GM23338 (cell line): ENCODE measurements at regions not wholly inside any gene's neighbourhood (a gene's known extent, or its start where the extent isn't known, plus 50 kb on each side); places are given as distances from the start of the nearest gene placed in this dataset.

ENCODE experiments used
- ATAC-seq: fragments of 200-7000 bp; cut with Tn5 transposase; 3 replicates; pipeline ENCODE4 v1.9.1; 2020
- DNase-seq: peaks from one replicate; pipeline ENCODE4 v3.0.0-alpha.2; 2015; ENCODE audit warnings: low spot score
- H2AFZ ChIP-seq: fragments of 200-600 bp; sonication (generic); 2 replicates; pipeline ENCODE4 v1.8.0; 2016; ENCODE audit warnings: antibody characterized with exemption, mild to moderate bottlenecking, moderate library complexity
- H3F3A ChIP-seq: fragments of 200-600 bp; sonication (generic); replicated peaks from 2 replicates; pipeline ENCODE4 v1.8.0; 2017; ENCODE audit warnings: antibody characterized with exemption, mixed run types, low read depth
- H3K27ac ChIP-seq: fragments of 200-600 bp; sonication (generic); 2 replicates; pipeline ENCODE4 v1.6.1; 2016; ENCODE audit warnings: low read depth
- H3K27me3 ChIP-seq: fragments of 200-600 bp; sonication (generic); 2 replicates; pipeline ENCODE4 v1.8.0; 2016; ENCODE audit warnings: mild to moderate bottlenecking, mixed run types, moderate library complexity; ENCODE audit not compliant: insufficient read depth
- H3K36me3 ChIP-seq: fragments of 200-600 bp; sonication (generic); 2 replicates; pipeline ENCODE4 v1.8.0; 2016; ENCODE audit warnings: mild to moderate bottlenecking; ENCODE audit not compliant: insufficient read depth
- H3K4me1 ChIP-seq: fragments of 200-600 bp; sonication (generic); 2 replicates; pipeline ENCODE4 v1.8.0; 2016; ENCODE audit warnings: mild to moderate bottlenecking, moderate library complexity; ENCODE audit not compliant: insufficient read depth
- H3K4me2 ChIP-seq: fragments of 200-600 bp; sonication (generic); 2 replicates; pipeline ENCODE4 v1.7.1; 2017; ENCODE audit warnings: mixed run types
- H3K4me3 ChIP-seq: fragments of 200-600 bp; sonication (generic); 2 replicates; pipeline ENCODE4 v1.6.1; 2016; ENCODE audit warnings: mixed run types
- H3K79me2 ChIP-seq: fragments of 200-600 bp; sonication (generic); replicated peaks from 2 replicates; pipeline ENCODE4 v1.8.0; 2017; ENCODE audit warnings: mild to moderate bottlenecking; ENCODE audit not compliant: insufficient read depth
- H3K9me2 ChIP-seq: fragments of 200-600 bp; sonication (generic); 2 replicates; pipeline ENCODE4 v1.8.0; 2017; ENCODE audit not compliant: insufficient read depth
- H4K20me1 ChIP-seq: fragments of 200-600 bp; sonication (generic); replicated peaks from 2 replicates; pipeline ENCODE4 v1.8.0; 2017; ENCODE audit warnings: mild to moderate bottlenecking; ENCODE audit not compliant: insufficient read depth
- H3K27ac Mint-ChIP-seq: 2 replicates; pipeline ENCODE4 v1.8.0; 2020; ENCODE audit warnings: inconsistent platforms, mild to moderate bottlenecking, moderate library complexity, mixed read lengths
- H3K27me3 Mint-ChIP-seq: 3 replicates; pipeline ENCODE4 v1.8.0; 2022; ENCODE audit warnings: low read depth, mild to moderate bottlenecking, moderate library complexity, mixed read lengths, inconsistent platforms; ENCODE audit not compliant: insufficient read depth, poor library complexity
- H3K36me3 Mint-ChIP-seq: 3 replicates; pipeline ENCODE4 v1.8.0; 2021; ENCODE audit warnings: low read depth, mild to moderate bottlenecking, inconsistent platforms, moderate library complexity, mixed read lengths
- H3K4me1 Mint-ChIP-seq: 3 replicates; pipeline ENCODE4 v1.8.0; 2020; ENCODE audit warnings: mild to moderate bottlenecking, inconsistent platforms, mixed read lengths
- H3K4me3 Mint-ChIP-seq: 3 replicates; pipeline ENCODE4 v1.8.0; 2021; ENCODE audit warnings: moderate library complexity, mild to moderate bottlenecking, inconsistent platforms, mixed read lengths
- H3K9me3 Mint-ChIP-seq: 3 replicates; pipeline ENCODE4 v1.8.0; 2020; ENCODE audit warnings: moderate library complexity, mild to moderate bottlenecking, inconsistent platforms, mixed read lengths
- EZH2 ChIP-seq: fragments of 200-600 bp; sonication (generic); IDR thresholded peaks from one replicate; pipeline ENCODE4 v1.8.0; 2017; ENCODE audit warnings: antibody characterized with exemption, mild to moderate bottlenecking, low read depth; ENCODE audit not compliant: unreplicated experiment
- EZH2phosphoT487 ChIP-seq: fragments of 200-600 bp; sonication (generic); IDR thresholded peaks from one replicate; pipeline ENCODE4 v1.8.1; 2018; ENCODE audit warnings: antibody characterized with exemption; ENCODE audit not compliant: unreplicated experiment
- STAT1 ChIP-seq: IDR thresholded peaks from one replicate; pipeline ENCODE4 v1.6.1; 2016; ENCODE audit warnings: antibody characterized with exemption; ENCODE audit not compliant: unreplicated experiment
- ZNF114 ChIP-seq: fragments of 250-450 bp; sonication (Bioruptor Pico); IDR thresholded peaks from 2 replicates; pipeline ENCODE4 v1.5.0; 2020; ENCODE audit warnings: mild to moderate bottlenecking, moderate library complexity
- ZNF331 ChIP-seq: fragments of 250-450 bp; sonication (Bioruptor Pico); IDR thresholded peaks from 2 replicates; pipeline ENCODE4 v1.5.0; 2020; ENCODE audit warnings: low read depth, mild to moderate bottlenecking, moderate library complexity
- TF ChIP-seq, protein P1 (sequence below): fragments of 250-450 bp; sonication (Bioruptor Pico); IDR thresholded peaks from 2 replicates; pipeline ENCODE4 v1.5.0; 2020; ENCODE audit warnings: mild to moderate bottlenecking, moderate library complexity
- TF ChIP-seq, protein P2 (sequence below), 2 experiments: fragments of 200-600 bp in 1 of 2; sonication (generic) in 1 of 2; conservative IDR thresholded peaks; 2 replicates each; pipeline versions ENCODE4 v1.5.1 to v1.6.1; 2016 to 2017; ENCODE audit warnings: antibody characterized with exemption in 2 of 2, low read depth in 2 of 2, mild to moderate bottlenecking in 2 of 2, moderate library complexity in 1 of 2

DNA sequence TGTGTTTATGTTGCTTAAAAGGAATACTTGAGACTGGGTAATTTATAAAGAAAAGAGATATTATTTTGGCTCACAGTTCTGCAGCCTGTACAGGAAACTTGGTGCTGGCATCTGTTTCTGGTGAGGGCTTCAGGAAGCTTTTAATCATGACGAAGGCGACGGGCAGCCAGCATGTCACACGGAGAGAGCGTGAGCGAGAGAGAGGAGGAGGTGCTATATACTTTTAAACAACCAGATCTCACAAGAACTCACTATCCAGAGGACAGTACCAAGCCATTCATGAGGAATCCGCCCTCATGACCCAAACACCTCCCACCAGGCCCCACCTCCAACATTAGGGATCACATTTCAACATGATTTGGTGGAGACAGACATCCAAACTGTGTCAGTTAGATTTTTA lies 163.4 kb upstream of the TSC22D1 start (continued):
- TF ChIP-seq, protein P1, sequence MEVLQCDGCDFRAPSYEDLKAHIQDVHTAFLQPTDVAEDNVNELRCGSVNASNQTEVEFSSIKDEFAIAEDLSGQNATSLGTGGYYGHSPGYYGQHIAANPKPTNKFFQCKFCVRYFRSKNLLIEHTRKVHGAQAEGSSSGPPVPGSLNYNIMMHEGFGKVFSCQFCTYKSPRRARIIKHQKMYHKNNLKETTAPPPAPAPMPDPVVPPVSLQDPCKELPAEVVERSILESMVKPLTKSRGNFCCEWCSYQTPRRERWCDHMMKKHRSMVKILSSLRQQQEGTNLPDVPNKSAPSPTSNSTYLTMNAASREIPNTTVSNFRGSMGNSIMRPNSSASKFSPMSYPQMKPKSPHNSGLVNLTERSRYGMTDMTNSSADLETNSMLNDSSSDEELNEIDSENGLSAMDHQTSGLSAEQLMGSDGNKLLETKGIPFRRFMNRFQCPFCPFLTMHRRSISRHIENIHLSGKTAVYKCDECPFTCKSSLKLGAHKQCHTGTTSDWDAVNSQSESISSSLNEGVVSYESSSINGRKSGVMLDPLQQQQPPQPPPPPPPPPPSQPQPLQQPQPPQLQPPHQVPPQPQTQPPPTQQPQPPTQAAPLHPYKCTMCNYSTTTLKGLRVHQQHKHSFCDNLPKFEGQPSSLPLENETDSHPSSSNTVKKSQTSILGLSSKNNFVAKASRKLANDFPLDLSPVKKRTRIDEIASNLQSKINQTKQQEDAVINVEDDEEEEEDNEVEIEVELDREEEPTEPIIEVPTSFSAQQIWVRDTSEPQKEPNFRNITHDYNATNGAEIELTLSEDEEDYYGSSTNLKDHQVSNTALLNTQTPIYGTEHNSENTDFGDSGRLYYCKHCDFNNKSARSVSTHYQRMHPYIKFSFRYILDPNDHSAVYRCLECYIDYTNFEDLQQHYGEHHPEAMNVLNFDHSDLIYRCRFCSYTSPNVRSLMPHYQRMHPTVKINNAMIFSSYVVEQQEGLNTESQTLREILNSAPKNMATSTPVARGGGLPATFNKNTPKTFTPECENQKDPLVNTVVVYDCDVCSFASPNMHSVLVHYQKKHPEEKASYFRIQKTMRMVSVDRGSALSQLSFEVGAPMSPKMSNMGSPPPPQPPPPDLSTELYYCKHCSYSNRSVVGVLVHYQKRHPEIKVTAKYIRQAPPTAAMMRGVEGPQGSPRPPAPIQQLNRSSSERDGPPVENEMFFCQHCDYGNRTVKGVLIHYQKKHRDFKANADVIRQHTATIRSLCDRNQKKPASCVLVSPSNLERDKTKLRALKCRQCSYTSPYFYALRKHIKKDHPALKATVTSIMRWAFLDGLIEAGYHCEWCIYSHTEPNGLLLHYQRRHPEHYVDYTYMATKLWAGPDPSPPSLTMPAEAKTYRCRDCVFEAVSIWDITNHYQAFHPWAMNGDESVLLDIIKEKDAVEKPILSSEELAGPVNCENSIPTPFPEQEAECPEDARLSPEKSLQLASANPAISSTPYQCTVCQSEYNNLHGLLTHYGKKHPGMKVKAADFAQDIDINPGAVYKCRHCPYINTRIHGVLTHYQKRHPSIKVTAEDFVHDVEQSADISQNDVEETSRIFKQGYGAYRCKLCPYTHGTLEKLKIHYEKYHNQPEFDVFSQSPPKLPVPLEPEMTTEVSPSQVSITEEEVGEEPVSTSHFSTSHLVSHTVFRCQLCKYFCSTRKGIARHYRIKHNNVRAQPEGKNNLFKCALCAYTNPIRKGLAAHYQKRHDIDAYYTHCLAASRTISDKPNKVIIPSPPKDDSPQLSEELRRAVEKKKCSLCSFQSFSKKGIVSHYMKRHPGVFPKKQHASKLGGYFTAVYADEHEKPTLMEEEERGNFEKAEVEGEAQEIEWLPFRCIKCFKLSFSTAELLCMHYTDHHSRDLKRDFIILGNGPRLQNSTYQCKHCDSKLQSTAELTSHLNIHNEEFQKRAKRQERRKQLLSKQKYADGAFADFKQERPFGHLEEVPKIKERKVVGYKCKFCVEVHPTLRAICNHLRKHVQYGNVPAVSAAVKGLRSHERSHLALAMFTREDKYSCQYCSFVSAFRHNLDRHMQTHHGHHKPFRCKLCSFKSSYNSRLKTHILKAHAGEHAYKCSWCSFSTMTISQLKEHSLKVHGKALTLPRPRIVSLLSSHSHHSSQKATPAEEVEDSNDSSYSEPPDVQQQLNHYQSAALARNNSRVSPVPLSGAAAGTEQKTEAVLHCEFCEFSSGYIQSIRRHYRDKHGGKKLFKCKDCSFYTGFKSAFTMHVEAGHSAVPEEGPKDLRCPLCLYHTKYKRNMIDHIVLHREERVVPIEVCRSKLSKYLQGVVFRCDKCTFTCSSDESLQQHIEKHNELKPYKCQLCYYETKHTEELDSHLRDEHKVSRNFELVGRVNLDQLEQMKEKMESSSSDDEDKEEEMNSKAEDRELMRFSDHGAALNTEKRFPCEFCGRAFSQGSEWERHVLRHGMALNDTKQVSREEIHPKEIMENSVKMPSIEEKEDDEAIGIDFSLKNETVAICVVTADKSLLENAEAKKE (CRISPR knock-in tag) = no peak
- TF ChIP-seq EZH2 (no peak), ZNF114 (CRISPR knock-in tag) (no peak), STAT1 (no peak), ZNF331 (CRISPR knock-in tag) (no peak), EZH2phosphoT487 (no peak)

DNA sequence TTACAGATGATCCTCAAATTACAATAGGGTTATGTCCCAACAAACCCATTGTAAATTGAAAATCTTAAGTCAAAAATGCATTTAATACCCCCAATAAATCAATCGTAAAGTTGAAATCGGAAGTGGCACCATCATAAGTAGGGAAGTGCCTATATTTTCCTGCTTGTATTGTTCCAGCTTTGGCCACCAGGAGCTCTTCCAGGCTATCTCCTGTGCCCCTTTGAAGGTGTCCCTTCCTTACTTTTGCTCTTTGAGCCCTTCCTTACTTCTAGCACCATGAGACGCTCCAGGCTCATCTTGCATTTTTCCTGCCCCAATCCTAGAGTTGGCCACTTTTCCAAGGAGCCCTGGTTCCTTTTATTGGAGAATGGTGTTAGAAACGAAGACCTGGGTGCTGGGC lies 163.0 kb upstream of the TSC22D1 start:
- Histone ChIP-seq H3K4me2 (no peak overlapping the region), H3K4me3 (no peak overlapping the region), H3K27me3 (no peaks in the 10 kb centered on the region), H4K20me1 (no peaks in the 10 kb centered on the region), H3K79me2 (no peaks in the 10 kb centered on the region), H3K27ac (no peak overlapping the region), H3K36me3 (no peaks in the 10 kb centered on the region), H3F3A (no peaks in the 10 kb centered on the region), H3K9me2 (peaks cover 3% of the 10 kb centered on the region; the same call in 1 of the 2 replicates), H3K4me1 (peaks cover 5% of the 10 kb centered on the region; the same call in 1 of the 2 replicates), H2AFZ (peak overlapping the region; percentile 91)
- Mint-ChIP-seq H3K27ac (peak overlapping the region; percentile 19; the same call in 1 of the 2 replicates), H3K4me3 (no peak overlapping the region), H3K9me3 (peaks cover 7% of the 10 kb centered on the region), H3K36me3 (no peaks in the 10 kb centered on the region), H3K4me1 (peaks cover 10% of the 10 kb centered on the region), H3K27me3 (peaks cover 9% of the 10 kb centered on the region)
- TF ChIP-seq EZH2phosphoT487 = no peak
- TF ChIP-seq, protein P2, sequence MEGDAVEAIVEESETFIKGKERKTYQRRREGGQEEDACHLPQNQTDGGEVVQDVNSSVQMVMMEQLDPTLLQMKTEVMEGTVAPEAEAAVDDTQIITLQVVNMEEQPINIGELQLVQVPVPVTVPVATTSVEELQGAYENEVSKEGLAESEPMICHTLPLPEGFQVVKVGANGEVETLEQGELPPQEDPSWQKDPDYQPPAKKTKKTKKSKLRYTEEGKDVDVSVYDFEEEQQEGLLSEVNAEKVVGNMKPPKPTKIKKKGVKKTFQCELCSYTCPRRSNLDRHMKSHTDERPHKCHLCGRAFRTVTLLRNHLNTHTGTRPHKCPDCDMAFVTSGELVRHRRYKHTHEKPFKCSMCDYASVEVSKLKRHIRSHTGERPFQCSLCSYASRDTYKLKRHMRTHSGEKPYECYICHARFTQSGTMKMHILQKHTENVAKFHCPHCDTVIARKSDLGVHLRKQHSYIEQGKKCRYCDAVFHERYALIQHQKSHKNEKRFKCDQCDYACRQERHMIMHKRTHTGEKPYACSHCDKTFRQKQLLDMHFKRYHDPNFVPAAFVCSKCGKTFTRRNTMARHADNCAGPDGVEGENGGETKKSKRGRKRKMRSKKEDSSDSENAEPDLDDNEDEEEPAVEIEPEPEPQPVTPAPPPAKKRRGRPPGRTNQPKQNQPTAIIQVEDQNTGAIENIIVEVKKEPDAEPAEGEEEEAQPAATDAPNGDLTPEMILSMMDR (conservative IDR thresholded peaks at IDR 0.05; ENCODE audit: low read depth in 2 of 2) = peak in 1 of 2 experiments; percentile 47; a peak in 3 of 4 replicates
- DNase-seq (peak; percentile 42), ATAC-seq (peak; percentile 76)
